ENCODE measurements at regions not wholly inside any gene's neighbourhood (a gene's known extent, or its start where the extent isn't known, plus 50 kb on each side); places are given as distances from the start of the nearest gene placed in this dataset.

DNA sequence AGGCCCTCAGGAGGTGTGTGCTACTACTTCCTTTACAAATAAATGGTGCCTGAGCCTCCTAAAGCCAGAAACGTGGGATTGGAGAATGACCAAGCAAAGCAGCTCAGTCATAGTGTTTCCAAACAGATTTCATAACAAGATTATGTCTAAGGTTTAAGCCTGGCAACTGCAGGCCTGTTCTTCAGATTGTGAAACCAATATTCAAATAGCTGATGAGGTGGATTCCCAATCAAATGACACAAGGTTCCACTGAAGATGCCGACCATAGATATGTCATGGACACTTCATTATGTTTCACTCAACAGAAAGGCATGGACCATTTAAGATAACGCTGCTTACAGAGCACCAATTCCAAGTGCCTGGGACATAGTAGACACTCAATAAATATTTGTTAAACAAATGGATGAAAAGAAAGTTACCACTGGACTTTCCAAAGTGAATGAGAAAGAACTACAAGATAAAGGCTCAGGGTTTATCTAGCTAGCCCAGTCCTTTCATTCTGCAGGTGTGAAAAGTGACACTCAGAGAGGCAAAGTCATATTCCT, 189.5 kb downstream of the ACTL7B start:
- DNase-seq (ENCODE audit: extremely low spot score in 2 of 2): no peak
- Histone ChIP-seq H3K4me1 (peaks cover 24% of the 10 kb centered on the region), H3K36me3 (no peaks in the 10 kb centered on the region), H3K27me3 (no peaks in the 10 kb centered on the region), H3K27ac (no peak overlapping the region), H3K4me3 (no peak overlapping the region), H3K9me3 (no peaks in the 10 kb centered on the region)
- intact Hi-C loops (cut with DNase I): no loop called here
- TF ChIP-seq, protein P1, sequence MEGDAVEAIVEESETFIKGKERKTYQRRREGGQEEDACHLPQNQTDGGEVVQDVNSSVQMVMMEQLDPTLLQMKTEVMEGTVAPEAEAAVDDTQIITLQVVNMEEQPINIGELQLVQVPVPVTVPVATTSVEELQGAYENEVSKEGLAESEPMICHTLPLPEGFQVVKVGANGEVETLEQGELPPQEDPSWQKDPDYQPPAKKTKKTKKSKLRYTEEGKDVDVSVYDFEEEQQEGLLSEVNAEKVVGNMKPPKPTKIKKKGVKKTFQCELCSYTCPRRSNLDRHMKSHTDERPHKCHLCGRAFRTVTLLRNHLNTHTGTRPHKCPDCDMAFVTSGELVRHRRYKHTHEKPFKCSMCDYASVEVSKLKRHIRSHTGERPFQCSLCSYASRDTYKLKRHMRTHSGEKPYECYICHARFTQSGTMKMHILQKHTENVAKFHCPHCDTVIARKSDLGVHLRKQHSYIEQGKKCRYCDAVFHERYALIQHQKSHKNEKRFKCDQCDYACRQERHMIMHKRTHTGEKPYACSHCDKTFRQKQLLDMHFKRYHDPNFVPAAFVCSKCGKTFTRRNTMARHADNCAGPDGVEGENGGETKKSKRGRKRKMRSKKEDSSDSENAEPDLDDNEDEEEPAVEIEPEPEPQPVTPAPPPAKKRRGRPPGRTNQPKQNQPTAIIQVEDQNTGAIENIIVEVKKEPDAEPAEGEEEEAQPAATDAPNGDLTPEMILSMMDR (IDR thresholded peaks at IDR 0.05): no peak
- TF ChIP-seq POLR2A (IDR thresholded peaks at IDR 0.05) (no peak), POLR2AphosphoS5 (IDR thresholded peaks at IDR 0.05; ENCODE audit: insufficient read depth in 1 of 2, low read depth in 1 of 2) (no peak)

DNA sequence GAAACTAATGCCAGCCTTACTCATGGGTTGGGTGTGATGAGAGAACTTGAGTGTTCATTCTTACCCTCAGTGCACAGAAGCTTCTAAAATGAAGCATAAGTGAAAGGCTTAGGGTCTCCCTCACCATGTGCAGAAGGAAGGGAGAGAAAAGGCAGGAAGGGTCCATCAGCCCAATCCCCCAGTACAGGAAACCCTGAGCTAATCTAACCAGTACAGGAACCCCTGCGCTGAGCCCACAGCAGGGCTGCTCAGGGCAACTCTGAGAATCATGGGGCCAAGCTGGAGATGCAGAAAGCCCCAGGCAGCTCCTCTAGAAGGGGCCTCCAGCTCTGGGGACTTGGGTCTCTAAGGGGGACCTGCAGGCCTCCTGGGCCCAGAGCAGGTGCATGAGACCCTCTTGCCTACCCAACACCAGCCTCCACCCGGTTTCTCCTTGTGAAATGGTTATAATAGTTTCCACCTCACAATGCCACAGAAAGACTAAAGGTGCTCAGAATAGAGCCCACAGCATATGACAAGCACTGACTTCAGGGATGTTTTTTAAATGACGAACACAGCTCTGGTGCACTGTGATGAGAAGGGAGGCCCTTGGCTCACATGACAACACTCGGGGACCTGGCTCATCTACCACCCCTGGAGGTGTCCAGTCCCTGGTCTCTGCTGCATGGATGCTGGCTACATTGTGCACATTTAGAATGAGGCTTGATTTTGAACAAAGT, 190.1 kb downstream of the ACTL7B start:
- Histone ChIP-seq H3K9me3 (no peaks in the 10 kb centered on the region), H3K27ac (no peak overlapping the region), H3K4me3 (no peak overlapping the region), H3K4me1 (peaks cover 22% of the 10 kb centered on the region), H3K27me3 (no peaks in the 10 kb centered on the region), H3K36me3 (no peaks in the 10 kb centered on the region)
- intact Hi-C loops (cut with DNase I): no loop called here
- TF ChIP-seq POLR2A (IDR thresholded peaks at IDR 0.05): no peak
- TF ChIP-seq, protein P1 (IDR thresholded peaks at IDR 0.05): no peak
- TF ChIP-seq POLR2AphosphoS5 (IDR thresholded peaks at IDR 0.05; ENCODE audit: insufficient read depth in 1 of 2, low read depth in 1 of 2): no peak
- peak in 1 of 2 donors; percentile 67 for DNase-seq (ENCODE audit: extremely low spot score in 2 of 2)

DNA sequence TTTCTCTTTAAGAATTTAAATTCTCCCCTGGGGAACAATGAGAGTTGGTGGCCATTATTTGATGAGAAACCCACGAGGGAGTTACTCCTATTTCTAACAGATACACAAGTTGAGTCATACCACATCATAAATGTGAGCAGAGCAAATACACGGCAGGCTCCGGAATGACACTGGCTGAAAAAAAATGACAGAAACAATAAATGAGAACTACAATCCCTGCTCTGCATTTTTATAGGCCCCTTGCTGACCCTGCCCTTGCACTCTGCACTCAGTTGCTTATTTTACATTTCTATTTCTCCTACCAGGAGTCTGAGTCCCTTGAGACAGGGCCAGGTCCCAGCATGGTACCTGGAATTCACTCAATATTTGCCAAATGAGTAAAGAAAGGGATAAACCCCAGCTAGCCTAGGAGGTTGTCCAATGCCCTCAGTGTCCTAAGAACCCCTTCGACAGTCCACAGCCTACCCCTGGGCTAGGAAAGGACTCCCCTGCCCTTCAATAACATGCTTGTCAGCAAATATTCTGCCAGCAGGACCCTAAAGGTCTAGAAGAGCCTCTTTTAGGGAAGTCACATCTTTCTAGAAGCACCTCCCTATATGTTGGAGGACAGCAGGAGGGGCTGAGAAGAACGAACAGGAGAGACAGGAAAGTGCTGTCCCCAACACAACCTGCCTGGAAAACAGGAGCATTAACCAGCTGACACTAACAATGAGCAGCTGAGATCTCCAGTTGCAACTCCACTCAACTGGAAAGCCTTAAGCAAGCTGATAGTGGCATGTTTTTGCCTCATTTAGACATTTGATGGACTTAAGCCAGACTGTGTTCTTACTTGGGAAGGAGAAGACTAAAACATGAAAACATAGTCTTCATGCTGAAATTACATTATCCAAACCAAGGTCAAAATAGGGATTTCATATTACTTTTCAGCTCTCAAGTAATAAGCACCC, 191.2 kb downstream of the ACTL7B start:
- Histone ChIP-seq H3K9me3 (peaks cover 3% of the 10 kb centered on the region), H3K4me1 (peaks cover 22% of the 10 kb centered on the region), H3K27me3 (no peaks in the 10 kb centered on the region), H3K36me3 (no peaks in the 10 kb centered on the region), H3K27ac (no peak overlapping the region), H3K4me3 (no peak overlapping the region)
- TF ChIP-seq, protein P1 (IDR thresholded peaks at IDR 0.05): no peak
- TF ChIP-seq POLR2A (IDR thresholded peaks at IDR 0.05) (no peak), POLR2AphosphoS5 (IDR thresholded peaks at IDR 0.05; ENCODE audit: insufficient read depth in 1 of 2, low read depth in 1 of 2) (no peak)
- intact Hi-C loops (cut with DNase I): no loop called here
- peak in 1 of 2 donors; percentile 37 for DNase-seq (ENCODE audit: extremely low spot score in 2 of 2)

DNA sequence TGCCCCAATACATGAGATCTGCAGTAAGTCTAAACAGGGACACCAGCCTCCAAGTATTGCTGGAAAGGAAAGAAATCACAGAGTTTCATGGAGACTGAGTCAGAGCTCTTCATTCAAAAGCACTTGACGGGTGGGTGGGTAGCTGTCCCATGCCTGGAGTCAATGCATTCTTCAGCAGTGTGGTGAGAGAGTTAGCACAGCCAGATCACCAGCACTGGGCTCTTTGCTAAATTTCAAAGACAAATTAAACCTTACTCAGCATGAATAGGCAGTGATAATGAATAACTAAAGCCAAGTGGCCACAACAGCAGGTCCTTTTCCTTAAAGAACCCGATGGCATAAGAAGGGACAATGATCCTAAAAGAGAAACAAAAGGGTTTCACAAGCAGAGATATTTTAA, 192.4 kb downstream of the ACTL7B start:
- Histone ChIP-seq H3K4me1 (peaks cover 22% of the 10 kb centered on the region), H3K27ac (peak overlapping the region; percentile 17), H3K27me3 (no peaks in the 10 kb centered on the region), H3K4me3 (no peak overlapping the region), H3K9me3 (peaks cover 9% of the 10 kb centered on the region), H3K36me3 (no peaks in the 10 kb centered on the region)
- DNase-seq (ENCODE audit: extremely low spot score in 2 of 2): no peak
- TF ChIP-seq, protein P1 (IDR thresholded peaks at IDR 0.05): no peak
- TF ChIP-seq POLR2A (IDR thresholded peaks at IDR 0.05): no peak
- TF ChIP-seq POLR2AphosphoS5 (IDR thresholded peaks at IDR 0.05; ENCODE audit: insufficient read depth in 1 of 2, low read depth in 1 of 2): no peak
- intact Hi-C loops (cut with DNase I): no loop called here

Measured in vagina (tissue), 2 donors.